HepG2 (cell line): ENCODE measurements at regions not wholly inside any gene's neighbourhood (a gene's known extent, or its start where the extent isn't known, plus 50 kb on each side); places are given as distances from the start of the nearest gene placed in this dataset.

Experiments
- ARID5B ChIP-seq: IDR thresholded peaks from 2 replicates; pipeline ENCODE4 v1.4.0; 2020; ENCODE audit warnings: mild to moderate bottlenecking, missing genetic modification reagents
- DZIP1 ChIP-seq: sonication (generic); formaldehyde crosslinking; IDR thresholded peaks from 2 replicates; pipeline ENCODE4 v1.5.0; 2020; ENCODE audit warnings: mild to moderate bottlenecking, missing genetic modification reagents
- EP300 ChIP-seq, 3 experiments: sonication (generic) in 1 of 3; formaldehyde crosslinking in 1 of 3; IDR thresholded peaks; 2 replicates each; pipeline versions ENCODE4 v1.5.1 to v1.6.1; 2011 to 2020; ENCODE audit warnings: low read depth in 2 of 3, low read length in 2 of 3, borderline replicate concordance in 1 of 3, improper control_type of control experiment in 1 of 3, mild to moderate bottlenecking in 1 of 3, missing genetic modification reagents in 1 of 3, moderate library complexity in 1 of 3
- GPN1 ChIP-seq: sonication (generic); formaldehyde crosslinking; IDR thresholded peaks from 2 replicates; pipeline ENCODE4 v1.5.1; 2020; ENCODE audit warnings: missing genetic modification reagents, borderline replicate concordance
- HOMEZ ChIP-seq: IDR thresholded peaks from 2 replicates; pipeline ENCODE4 v1.6.1; 2016; ENCODE audit warnings: low read depth
- ISX ChIP-seq: sonication (generic); formaldehyde crosslinking; conservative IDR thresholded peaks from 2 replicates; pipeline ENCODE4 v1.5.0; 2020; ENCODE audit warnings: missing genetic modification reagents
- MED8 ChIP-seq: sonication (generic); formaldehyde crosslinking; IDR thresholded peaks from 2 replicates; pipeline ENCODE4 v1.8.1; 2023; ENCODE audit warnings: mild to moderate bottlenecking, missing genetic modification reagents; ENCODE audit not compliant: insufficient replicate concordance
- MIER2 ChIP-seq: IDR thresholded peaks from 2 replicates; pipeline ENCODE4 v1.6.1; 2016; ENCODE audit warnings: missing biosample characterization, missing genetic modification reagents
- PAX8 ChIP-seq: sonication (generic); formaldehyde crosslinking; IDR thresholded peaks from 2 replicates; pipeline ENCODE4 v1.8.0; 2022; ENCODE audit warnings: mild to moderate bottlenecking, missing genetic modification reagents, borderline replicate concordance
- SOX5 ChIP-seq: IDR thresholded peaks from 2 replicates; pipeline ENCODE4 v1.6.1; 2016; ENCODE audit warnings: borderline replicate concordance
- SPEN ChIP-seq: sonication (generic); formaldehyde crosslinking; IDR thresholded peaks from 2 replicates; pipeline ENCODE4 v1.5.1; 2020; ENCODE audit warnings: low read depth, mild to moderate bottlenecking, missing genetic modification reagents
- TCF7L2 ChIP-seq: IDR thresholded peaks from 2 replicates; pipeline ENCODE4 v1.6.1; 2011; ENCODE audit warnings: mild to moderate bottlenecking, low read depth, low read length, moderate library complexity
- ZNF260 ChIP-seq: sonication (generic); formaldehyde crosslinking; IDR thresholded peaks from 2 replicates; pipeline ENCODE4 v1.4.0; 2020; ENCODE audit warnings: missing genetic modification reagents, low read depth, mild to moderate bottlenecking, borderline replicate concordance
- ZNF570 ChIP-seq: sonication (generic); formaldehyde crosslinking; IDR thresholded peaks from 2 replicates; pipeline ENCODE4 v1.4.0; 2020; ENCODE audit warnings: mild to moderate bottlenecking, missing genetic modification reagents, borderline replicate concordance
- ZNF660 ChIP-seq: sonication (generic); formaldehyde crosslinking; IDR thresholded peaks from 2 replicates; pipeline ENCODE4 v1.5.1; 2020; ENCODE audit warnings: mild to moderate bottlenecking, low read depth, missing genetic modification reagents, borderline replicate concordance

GRCh38 chr2:181836583-181836982, 54.9 kb upstream of the ITPRID2 start (continued):
- TF ChIP-seq HOMEZ (CRISPR knock-in tag) = no peak
- no peak for TF ChIP-seq TCF7L2
- peak in 1 of 2 experiments; percentile 7; a peak in 1 of 4 replicates for TF ChIP-seq EP300 (IDR thresholded peaks at IDR 0.05; ENCODE audit: low read depth in 2 of 2, low read length in 2 of 2)
- no peak for TF ChIP-seq EP300 (CRISPR knock-in tag; IDR thresholded peaks at IDR 0.05; ENCODE audit: borderline replicate concordance)
- 0 out of 2 replicates have a peak, but pooled peaks have one; percentile 18 for TF ChIP-seq SOX5 (CRISPR knock-in tag)
- no peak for TF ChIP-seq DZIP1 (CRISPR knock-in tag)
- TF ChIP-seq ISX (CRISPR knock-in tag) = no peak
- TF ChIP-seq ZNF570 (CRISPR knock-in tag) = no peak
- no peak for TF ChIP-seq SPEN
- TF ChIP-seq GPN1 = no peak
- TF ChIP-seq MIER2 (CRISPR knock-in tag) = no peak
- no peak for TF ChIP-seq ZNF660 (CRISPR knock-in tag)
- TF ChIP-seq ZNF260 (CRISPR knock-in tag) = no peak
- no peak for TF ChIP-seq MED8
- TF ChIP-seq PAX8 (CRISPR knock-in tag) = no peak
- TF ChIP-seq ARID5B (CRISPR knock-in tag) = peak; percentile 42; the same call in 1 of the 2 replicates
